ENCODE measurements at regions not wholly inside any gene's neighbourhood (a gene's known extent, or its start where the extent isn't known, plus 50 kb on each side); places are given as distances from the start of the nearest gene placed in this dataset.

DNA sequence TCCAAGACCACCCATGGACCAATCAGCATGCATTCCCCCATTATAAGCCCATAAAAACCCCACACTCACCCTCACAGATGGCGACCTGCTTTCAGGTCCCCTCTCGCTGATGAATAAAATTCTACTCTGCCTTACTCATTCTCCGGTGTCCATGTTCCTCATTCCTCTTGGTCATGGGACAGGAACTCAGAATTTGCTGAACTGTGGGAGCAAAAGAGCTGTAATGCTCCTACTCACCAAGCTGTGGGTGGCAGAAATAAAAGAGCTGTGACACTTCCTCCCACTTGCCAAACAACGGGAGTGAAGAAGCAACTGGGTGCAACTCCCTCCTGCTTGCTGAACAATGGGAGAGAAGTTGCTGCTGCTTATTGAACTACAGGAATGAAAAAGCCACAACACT is 168.5 kb upstream of the PCDH18 start:
- Mint-ChIP-seq H3K36me3 (no peaks in the 10 kb centered on the region), H3K27ac (no peak overlapping the region), H3K4me3 (no peak overlapping the region), H3K9me3 (peaks cover 0 to 8% (median 4%) of the 10 kb centered on the region in 7 donors), H3K27me3 (ENCODE audit: low read depth in 3 of 3) (no peaks in the 10 kb centered on the region), H3K4me1 (peaks cover 2% of the 10 kb centered on the region)
- DNase-seq, result no peak
- no peak overlapping the region for H2AFZ ChIP-seq (ENCODE audit: insufficient read depth, low read depth, low read length, poor library complexity, severe bottlenecking)
- peaks cover 5 to 10% of the 10 kb centered on the region in 2 donors for H3K9me3 ChIP-seq (replicated peaks in 1 of 2; ENCODE audit: control insufficient read depth in 1 of 2, insufficient read depth in 1 of 2, low read length in 2 of 2)
- no peak overlapping the region for H3K4me2 ChIP-seq (replicated peaks; ENCODE audit: extremely low read depth, low read length, poor library complexity, severe bottlenecking)
- no peaks in the 10 kb centered on the region for H4K20me1 ChIP-seq (ENCODE audit: insufficient read depth, low read length)
- no peak overlapping the region for H3K27ac ChIP-seq (ENCODE audit: low read depth in 1 of 2, low read length in 2 of 2)
- intact Hi-C loops (cut with micrococcal nuclease), result no loop called here
- no peak for TF ChIP-seq CTCF (IDR thresholded peaks at IDR 0.05)
- H3K4me1 ChIP-seq (ENCODE audit: control insufficient read depth in 1 of 2, insufficient read depth in 2 of 2, low read length in 2 of 2), result no peaks in the 10 kb centered on the region
- no peaks in the 10 kb centered on the region for H3K27me3 ChIP-seq (ENCODE audit: control insufficient read depth in 2 of 2, insufficient read depth in 2 of 2, low read length in 2 of 2)
- H3K4me3 ChIP-seq (replicated peaks in 1 of 3; ENCODE audit: low read depth in 2 of 3, low read length in 3 of 3), result no peak overlapping the region
- H3K9ac ChIP-seq (ENCODE audit: insufficient read depth, low read length, poor library complexity, severe bottlenecking), result no peak overlapping the region
- no peaks in the 10 kb centered on the region for H3K79me2 ChIP-seq (ENCODE audit: insufficient read depth, low read length)
- 94% methylated on average over 3 of the region's 4 CpGs for WGBS (ENCODE audit: insufficient coverage)
- no peaks in the 10 kb centered on the region for H3K36me3 ChIP-seq (replicated peaks in 1 of 2; ENCODE audit: control insufficient read depth in 1 of 2, insufficient read depth in 2 of 2, low read length in 2 of 2)

DNA sequence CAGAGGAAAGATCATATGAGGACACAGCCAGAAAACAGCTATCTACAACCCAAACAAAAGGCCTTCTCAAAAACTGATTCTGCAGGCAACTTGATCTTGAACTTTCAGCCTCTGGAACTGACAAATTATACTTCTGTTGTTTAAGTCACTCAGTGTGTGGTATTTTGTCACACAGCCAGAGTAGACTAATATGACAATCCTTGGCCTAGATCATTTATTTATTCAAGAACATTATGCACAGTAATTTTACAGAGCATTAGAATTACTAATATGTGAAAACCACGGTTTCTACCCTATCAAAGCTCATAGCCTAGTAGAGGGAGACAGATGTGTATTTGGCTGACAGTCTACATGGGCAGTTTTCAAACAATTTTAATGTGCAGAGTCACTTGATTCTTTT is 167.8 kb upstream of the PCDH18 start:
- Histone ChIP-seq H4K20me1 (ENCODE audit: insufficient read depth, low read length) (no peaks in the 10 kb centered on the region), H3K4me1 (ENCODE audit: control insufficient read depth in 1 of 2, insufficient read depth in 2 of 2, low read length in 2 of 2) (no peaks in the 10 kb centered on the region), H3K36me3 (replicated peaks in 1 of 2; ENCODE audit: control insufficient read depth in 1 of 2, insufficient read depth in 2 of 2, low read length in 2 of 2) (no peaks in the 10 kb centered on the region), H3K4me2 (replicated peaks; ENCODE audit: extremely low read depth, low read length, poor library complexity, severe bottlenecking) (no peak overlapping the region), H3K27ac (ENCODE audit: low read depth in 1 of 2, low read length in 2 of 2) (no peak overlapping the region), H3K9me3 (replicated peaks in 1 of 2; ENCODE audit: control insufficient read depth in 1 of 2, insufficient read depth in 1 of 2, low read length in 2 of 2) (peaks cover 5 to 10% of the 10 kb centered on the region in 2 donors), H3K9ac (ENCODE audit: insufficient read depth, low read length, poor library complexity, severe bottlenecking) (no peak overlapping the region), H2AFZ (ENCODE audit: insufficient read depth, low read depth, low read length, poor library complexity, severe bottlenecking) (no peak overlapping the region), H3K79me2 (ENCODE audit: insufficient read depth, low read length) (no peaks in the 10 kb centered on the region), H3K27me3 (ENCODE audit: control insufficient read depth in 2 of 2, insufficient read depth in 2 of 2, low read length in 2 of 2) (no peaks in the 10 kb centered on the region), H3K4me3 (replicated peaks in 1 of 3; ENCODE audit: low read depth in 2 of 3, low read length in 3 of 3) (no peak overlapping the region)
- TF ChIP-seq CTCF (IDR thresholded peaks at IDR 0.05), result no peak
- H3K36me3 Mint-ChIP-seq, result no peaks in the 10 kb centered on the region
- intact Hi-C loops (cut with micrococcal nuclease), result no loop called here
- H3K4me1 Mint-ChIP-seq, result no peaks in the 10 kb centered on the region
- H3K9me3 Mint-ChIP-seq, result peaks cover 0 to 8% (median 4%) of the 10 kb centered on the region in 7 donors
- H3K27me3 Mint-ChIP-seq (ENCODE audit: low read depth in 3 of 3), result no peaks in the 10 kb centered on the region
- DNase-seq, result no peak
- H3K27ac Mint-ChIP-seq, result no peak overlapping the region
- no CpG with 5 or more reads among the region's 1 CpG for WGBS (ENCODE audit: insufficient coverage)
- H3K4me3 Mint-ChIP-seq, result no peak overlapping the region
